HPDE6-E6E7 (cell line): ENCODE measurements at regions not wholly inside any gene's neighbourhood (a gene's known extent, or its start where the extent isn't known, plus 50 kb on each side); places are given as distances from the start of the nearest gene placed in this dataset.
"Not testable (repeated sequence)": the region's sequence is repeated elsewhere in the genome, so short reads cannot be mapped to it uniquely, and the experiment has no call there.

Source experiments
- DNase-seq: peaks from one replicate; pipeline ENCODE4 v3.0.0; 2011; ENCODE audit warnings: missing footprints; ENCODE audit errors: extremely low spot score

DNA sequence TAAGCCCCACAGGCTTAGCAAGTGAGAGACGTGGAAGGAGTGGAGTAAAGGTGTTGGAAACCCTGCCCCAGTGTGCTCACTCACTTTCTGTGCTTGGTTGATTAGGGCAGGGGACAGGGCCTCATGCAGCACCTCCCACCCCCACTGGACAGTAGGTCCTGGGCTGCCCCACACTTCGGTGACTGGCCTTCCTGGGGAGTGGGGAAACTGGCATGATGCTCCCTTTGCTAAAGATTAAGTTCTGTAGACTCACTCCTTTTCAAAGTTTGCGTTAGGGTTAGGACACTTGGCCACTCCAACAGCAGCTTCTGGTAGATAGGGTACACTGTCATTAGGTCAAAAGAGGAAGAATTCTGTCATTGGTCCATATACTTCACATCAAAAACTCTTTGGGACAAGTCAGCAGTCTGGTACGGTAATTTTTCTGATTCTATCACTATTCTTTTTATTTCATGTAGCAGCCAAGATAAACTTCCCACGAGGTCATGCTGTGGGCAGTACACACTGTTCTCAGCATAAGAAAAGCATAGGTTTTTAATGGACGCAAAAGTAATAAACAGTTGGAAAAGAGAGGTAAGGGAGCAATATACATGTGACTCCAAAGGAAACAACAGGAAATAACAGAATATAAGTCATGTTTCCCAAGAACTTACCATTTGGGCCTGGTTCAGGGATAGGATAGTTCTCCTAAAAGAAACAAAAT, 106.6 kb upstream of the TERB2 start:
- not testable (repeated sequence) for DNase-seq

DNA sequence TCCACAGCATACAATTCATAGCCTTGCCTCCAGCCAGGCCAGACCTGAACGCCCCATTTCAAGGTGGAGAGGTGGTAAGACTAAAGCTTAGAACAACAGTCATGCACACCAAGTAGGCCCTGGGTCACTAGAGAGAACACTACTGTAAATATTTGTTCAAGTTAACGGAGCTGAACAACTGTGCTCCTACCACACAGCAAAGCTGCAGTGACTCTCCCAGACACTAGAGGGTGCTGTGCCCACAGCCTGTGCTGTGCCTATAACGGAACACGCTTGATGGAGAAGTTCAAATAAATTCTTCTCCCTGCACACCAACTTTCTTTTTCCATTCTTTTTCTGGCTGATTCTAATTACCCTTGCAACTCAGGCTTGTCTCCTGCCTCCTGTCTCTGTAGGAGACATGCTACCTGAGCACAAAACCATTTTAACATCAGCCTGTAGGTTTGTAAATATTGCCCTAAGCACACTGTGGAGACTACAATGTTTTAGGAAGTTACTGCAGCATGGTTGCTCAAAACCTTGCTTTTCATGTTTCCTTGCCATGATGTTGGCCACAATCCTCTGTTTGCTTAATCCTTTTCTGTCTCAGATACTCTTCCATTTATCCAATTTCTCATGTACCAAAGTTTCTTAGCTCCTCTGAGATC, 103.1 kb upstream of the TERB2 start:
- not testable (repeated sequence) for DNase-seq

DNA sequence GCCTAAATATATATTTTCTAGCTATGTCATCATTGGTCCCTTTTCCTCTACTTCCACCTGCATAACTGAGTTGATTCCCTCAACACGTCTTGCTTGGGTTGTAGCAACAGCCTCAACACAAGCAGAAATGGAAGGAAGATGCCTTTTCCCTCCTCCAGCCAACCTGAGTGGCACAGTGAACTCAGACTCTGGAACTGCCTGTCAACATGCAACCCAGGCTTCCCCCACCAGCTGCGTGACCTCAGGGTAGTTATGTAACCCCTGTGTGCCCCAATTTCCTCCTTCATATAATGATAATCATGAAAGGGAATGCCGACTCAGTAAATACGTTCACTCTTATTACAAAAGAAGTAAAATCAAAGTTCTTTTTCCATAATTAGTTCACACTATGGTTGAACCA, 101.8 kb upstream of the TERB2 start:
- not testable (repeated sequence) for DNase-seq

DNA sequence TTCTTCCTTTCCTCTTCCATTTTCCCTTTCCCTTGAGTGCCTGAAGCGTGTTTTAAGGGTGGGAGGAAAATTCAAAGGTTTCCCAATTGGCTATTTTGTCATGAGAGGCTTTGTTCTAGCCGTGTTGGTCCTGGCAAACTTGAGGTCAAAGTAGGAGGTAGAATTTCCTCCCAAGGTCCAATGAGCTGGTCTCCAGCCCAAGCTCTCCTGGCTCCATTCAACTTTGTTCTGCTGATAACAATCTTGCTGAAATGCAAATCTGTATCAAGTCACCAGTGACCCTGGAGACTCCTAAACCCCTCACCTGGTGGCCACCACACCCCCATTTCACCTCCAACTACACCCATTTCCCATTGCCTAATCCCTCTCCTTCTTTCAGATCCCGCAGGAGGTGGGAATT, 100.2 kb upstream of the TERB2 start:
- not testable (repeated sequence) for DNase-seq

DNA sequence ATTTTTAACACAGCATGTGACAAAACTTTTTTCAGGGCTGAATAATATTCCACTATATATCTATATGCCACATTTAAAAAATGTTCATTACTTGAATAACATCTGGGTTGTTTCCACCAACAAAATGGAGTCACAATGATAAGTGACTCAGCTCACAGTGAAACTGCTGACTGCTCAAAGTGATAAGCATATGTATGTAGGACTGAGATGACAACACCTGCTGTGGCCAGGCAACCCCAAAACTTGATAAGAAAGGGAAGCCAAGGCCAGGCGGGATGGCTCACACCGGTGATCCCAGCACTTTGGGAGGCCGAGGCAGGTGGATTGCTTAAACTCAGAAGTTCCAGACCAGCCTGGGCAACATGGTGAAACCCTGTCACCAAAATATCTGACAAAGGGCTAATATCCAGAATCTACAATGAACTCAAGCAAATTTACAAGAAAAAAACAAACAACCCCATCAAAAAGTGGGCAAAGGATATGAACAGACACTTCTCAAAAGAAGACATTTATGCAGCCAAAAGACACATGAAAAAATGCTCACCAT, 99.2 kb upstream of the TERB2 start:
- DNase-seq, result not testable (repeated sequence)

DNA sequence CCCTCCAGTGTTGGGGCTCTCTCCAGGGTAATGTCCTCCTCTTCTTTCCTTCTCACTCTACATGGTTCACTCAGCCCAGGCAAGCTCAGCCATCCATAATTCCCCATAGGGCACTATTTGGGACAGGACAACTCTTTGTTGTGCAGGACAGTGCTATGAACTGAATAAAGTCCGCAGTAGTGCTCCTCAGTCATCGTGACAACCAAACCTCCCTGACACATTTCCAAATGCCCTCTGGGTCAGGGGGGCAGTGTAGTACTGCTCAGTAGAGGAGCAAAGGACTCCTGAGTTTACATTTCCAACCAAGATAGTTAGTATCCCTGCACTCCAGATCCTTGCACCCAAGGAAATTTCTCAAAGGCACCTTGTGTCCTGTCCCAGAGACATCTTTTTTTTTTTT, 97.4 kb upstream of the TERB2 start:
- DNase-seq, result not testable (repeated sequence)

DNA sequence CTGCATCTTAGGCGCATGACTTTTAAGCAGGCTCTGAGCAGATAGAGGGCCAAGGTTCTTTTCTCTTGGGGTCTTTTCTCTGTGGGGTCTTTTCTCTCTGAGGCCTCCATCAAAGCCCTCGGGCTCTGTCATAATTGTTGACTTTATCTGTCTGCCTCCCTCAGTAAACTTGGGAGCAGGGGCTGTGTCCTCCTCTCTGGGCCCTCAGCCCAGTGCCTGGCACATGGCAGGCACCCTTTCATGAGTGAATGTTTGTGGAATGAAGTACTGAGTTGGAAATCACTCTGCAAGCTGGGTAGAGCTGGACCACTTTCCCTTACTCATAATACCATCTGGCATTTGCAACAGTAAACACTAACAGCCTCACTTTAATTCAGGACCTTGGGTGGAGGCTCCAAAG, 96.3 kb upstream of the TERB2 start:
- DNase-seq, result not testable (repeated sequence)

DNA sequence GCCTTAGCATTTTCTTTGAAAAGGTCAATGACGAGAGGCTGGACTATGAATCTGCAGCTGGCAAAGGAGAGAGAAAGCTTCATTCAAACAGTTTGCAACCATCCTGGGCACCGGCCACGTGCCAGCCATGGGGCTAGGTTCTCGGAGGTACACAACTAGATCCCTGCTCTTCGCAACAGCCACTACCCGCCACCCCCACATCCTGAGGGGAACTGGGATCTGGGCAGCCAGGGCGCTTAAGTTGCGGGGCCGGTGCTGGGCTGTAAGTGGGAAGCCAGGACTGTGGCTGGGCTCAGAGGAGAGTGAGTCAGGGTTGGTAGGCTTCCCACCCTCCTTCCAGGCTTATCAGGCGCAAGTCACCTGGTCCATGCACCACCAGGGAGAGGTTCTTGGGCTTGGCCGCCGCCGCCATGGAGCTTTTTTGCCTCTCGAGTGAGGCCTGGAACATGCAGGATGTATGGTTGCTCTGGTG, 95.0 kb upstream of the TERB2 start:
- no peak for DNase-seq

DNA sequence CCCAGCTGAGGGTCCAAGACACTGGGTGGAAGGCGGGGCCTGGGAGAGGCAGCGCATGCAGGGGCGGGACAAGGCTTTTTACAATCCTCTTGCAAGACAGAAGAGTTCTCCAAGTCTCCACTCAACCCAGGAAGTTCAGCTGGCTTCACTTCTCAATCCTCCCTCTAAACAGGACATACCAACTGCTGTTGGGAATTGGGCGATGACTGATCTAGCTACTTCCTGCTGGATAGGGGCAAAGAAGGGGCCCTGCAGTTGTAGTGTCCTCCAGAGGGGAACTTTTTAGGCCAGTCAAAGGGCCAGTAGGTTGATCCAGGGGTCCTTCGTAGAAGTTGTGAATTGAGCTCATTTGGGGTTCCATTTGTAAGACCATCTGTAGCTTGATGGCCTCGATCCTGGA, 94.6 kb upstream of the TERB2 start:
- DNase-seq, result no peak

DNA sequence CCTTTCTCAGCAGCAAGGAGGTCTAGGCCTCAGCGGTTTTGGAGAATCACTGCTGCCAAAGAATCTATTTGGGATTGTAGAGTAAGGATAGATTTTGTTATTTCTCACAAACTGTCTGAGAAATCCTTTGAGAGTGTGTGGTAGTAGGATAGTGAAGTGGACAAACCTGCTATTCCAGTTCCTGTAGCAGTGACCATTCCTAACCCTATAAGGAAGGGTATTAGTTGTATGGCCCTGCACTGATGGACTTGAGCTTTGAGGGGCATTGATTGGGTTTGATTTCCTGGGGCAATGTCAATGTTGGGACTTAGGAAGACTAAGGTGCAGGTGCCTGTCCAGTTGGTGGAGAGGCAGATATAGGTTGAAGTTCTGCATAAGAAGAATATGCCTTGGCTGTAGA, 93.6 kb upstream of the TERB2 start:
- DNase-seq, result not testable (repeated sequence)

DNA sequence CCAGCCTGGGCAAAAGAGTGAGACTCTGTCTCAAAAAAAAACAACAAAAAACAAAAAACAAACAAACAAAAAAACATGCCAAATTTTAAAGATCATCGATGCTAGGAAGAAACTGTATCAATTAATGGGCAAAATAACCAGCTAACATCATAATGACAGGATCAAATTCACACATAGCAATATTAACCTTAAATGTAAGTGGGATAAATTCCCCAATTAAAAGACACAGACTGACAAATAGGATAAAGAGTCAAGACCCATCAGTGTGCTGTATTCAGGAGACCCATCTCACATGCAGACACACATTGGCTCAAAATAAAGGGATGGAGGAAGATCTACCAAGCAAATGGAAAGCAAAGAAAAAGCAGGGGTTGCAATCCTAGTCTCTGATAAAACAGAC, 88.4 kb upstream of the TERB2 start:
- DNase-seq, result not testable (repeated sequence)

DNA sequence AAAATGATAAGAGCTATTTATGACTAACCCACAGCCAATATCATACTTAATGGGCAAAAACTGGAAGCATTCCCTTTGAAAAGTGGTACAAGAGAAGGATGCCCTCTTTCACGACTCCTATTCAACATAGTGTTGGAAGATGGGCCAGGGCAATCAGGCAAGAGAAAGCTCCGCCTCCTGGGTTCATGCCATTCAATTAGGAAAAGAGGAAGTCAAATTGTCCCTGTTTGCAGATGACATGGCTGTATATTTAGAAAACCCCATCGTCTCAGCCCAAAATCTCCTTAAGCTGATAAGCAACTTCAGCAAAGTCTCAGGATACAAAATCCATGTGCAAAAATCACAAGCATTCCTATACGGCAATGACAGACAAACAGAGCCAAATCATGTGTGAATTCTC, 86.4 kb upstream of the TERB2 start:
- DNase-seq, result not testable (repeated sequence)

DNA sequence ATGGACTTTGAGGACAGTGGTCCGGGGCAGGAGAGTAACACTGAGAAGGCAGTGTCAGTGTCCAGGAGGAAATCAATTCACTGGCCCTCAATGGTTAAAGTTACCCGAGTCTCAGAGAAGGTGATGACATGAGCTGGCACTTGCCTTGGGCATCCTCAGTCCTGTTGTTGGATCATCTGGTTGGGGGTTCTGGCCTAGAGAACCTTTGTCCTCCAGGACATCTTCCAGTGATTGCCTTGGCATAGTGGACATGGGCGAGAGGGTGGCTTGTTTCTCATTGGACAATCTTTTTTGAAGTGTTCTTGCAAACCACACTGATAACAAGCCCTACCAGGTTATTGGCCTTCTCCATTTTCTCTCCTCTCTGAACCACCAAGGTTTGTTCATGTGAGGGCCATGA, 83.4 kb upstream of the TERB2 start:
- DNase-seq, result no peak

DNA sequence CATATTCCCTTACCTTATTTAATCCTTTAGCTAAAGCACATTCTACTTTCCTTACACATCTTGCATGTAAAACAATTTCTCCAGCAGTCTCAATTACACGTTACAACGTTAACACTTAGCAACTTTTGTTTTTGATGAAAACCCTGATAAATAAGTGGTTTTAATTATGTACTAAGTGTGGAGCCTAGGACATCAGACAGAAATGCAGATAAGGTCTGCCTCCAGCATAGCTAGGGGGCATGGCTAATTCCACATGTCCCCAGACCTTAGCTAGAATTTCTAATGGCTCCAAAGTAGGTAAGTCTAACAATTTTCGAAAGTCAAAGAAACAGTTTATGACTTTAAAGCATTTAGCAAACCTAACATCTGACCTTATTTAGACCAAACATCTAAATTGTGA, 77.4 kb upstream of the TERB2 start:
- no peak for DNase-seq

DNA sequence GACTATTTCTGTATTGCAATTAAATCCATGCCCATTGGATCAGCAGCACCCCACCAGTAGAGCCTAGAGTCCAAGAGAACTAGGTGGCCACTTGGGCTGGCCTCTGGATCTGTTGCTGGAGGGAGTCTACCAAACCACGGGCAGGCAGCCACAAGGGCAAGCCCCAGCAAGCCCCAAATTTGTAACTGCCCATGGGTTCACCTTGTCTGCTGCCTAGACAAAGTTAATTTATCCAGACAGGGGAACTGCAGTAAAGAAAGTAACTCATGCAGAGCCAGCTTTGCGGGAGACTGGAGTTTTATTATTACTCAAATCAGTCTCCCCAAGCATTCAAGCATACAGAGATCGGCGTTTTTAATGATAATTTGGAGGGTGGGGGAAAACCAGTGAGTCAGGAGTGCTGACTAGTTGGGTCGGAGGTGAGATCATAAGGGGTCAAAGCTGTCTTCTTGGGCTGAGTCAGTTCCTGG, 74.0 kb upstream of the TERB2 start:
- DNase-seq, result peak; percentile 13

DNA sequence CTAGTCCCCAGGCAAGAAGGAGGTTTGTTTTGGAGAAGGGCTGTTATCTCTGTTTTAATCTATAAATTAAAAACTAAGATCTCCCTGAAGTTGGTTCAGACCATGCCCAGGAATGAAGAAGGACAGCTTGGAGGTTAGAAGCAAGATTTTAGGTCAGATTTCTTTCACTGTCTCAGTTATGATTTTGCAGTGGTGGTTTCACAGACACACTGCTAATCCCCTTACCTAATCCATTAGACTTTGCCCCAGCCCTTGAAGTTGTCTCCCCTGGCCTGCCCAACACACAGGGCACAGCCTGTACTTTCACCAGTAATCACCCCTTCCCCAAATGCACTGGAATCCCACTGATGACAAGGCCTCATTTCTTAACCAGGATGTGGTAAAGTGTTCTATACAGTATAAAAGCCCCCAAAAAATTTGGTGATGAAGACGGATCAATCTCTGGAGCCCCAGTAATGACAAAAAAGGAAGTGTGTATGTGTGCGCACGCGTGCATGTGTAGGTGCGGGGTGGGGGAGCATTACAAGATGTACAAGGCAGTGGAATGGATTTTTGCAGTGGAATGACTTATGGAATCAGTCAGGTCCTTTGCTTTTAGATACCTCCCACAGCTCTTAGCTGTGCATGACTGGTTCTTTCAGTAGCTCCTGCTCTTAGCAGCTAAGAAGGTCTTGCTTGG, 73.1 kb upstream of the TERB2 start:
- DNase-seq, result no peak

DNA sequence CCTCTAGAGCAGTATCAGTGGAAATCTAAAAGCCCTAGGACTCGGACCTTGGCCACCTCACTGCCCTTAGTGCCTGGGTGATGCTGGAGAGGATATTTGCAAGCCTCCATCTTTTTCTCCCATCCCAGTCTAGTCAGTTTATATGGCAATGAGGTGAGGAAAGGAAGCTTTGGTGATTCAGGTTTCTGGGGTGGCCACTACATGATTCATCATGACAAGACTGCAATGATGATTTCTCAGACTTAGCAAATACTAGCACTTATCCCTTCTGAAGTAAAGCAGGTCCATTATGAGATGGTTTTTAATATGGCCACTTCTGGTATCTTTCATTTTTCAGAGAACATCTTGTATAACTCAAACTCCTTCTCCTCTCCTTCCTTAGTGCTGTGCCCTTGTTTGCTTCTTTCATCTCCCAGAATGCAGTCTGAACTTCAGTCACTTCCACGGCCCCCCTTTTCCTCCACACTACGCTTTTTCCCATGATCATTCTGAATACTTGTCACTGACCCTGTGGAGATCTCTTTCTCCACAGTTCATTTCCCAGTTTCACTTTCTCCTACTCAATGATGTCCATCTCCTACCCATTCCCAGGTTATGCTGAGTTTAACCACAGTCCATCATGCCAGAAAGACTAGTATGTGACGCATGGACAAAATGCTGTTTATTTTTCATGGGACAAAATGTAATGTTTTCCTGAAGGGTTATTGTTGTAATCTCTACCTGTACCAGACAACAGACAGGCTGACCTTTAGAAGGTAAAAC, 57.4 kb upstream of the TERB2 start:
- not testable (repeated sequence) for DNase-seq

DNA sequence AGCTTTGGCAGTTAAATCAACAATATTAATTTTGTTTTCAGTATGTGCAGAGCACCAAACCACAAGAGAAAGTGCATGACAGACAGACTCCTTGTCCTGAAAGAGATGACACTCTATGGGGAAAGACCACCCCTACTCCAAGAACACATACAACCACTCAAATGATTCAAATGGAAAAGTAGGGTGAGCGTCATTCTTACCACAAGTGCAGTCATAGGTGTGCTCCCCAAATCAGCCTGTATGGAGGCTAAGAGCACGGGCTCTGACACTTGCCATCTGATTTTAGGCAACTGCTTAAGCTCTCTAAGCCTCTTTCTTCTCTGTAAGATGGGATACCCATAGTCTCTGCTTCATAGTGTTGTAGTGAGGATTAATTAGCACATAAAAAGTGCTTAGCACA, 56.7 kb upstream of the TERB2 start:
- DNase-seq, result not testable (repeated sequence)

DNA sequence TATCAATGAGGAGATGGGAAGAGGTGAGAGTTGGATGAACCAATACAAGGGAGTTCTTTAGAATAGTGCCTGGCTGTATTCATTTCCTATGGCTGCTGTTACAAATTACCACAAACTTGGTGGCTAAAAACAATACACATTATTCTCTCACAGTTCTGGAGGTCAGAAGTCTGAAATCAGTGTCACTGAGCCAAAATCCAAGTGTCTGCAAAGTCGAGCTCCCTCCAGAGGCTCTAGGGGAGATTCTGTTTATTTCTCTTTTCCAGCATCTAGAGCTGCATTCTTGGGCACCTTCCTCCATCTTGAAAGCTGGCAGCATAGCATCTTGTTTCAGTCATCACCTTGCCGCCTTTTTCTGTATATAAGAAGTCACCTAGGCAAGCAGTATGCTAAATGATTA, 55.7 kb upstream of the TERB2 start:
- not testable (repeated sequence) for DNase-seq

DNA sequence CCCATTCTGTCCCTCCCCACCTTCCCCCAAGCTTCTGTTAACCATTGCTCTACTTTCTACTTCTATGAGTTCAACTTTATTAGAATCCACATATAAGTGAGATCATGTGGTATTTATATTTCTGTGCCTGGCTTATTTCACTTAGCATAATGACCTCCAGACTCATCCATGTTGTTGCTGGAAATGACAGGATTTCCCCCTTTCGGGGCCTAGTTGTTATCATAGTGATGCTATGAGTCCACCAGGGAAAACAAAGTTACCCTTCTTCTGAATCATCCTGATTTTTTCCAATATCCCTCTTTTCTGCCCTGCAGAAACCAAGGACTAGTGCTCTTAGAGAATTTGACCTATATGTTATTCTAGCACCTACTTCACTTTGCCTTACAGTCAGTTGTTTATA, 53.2 kb upstream of the TERB2 start:
- DNase-seq, result not testable (repeated sequence)

DNA sequence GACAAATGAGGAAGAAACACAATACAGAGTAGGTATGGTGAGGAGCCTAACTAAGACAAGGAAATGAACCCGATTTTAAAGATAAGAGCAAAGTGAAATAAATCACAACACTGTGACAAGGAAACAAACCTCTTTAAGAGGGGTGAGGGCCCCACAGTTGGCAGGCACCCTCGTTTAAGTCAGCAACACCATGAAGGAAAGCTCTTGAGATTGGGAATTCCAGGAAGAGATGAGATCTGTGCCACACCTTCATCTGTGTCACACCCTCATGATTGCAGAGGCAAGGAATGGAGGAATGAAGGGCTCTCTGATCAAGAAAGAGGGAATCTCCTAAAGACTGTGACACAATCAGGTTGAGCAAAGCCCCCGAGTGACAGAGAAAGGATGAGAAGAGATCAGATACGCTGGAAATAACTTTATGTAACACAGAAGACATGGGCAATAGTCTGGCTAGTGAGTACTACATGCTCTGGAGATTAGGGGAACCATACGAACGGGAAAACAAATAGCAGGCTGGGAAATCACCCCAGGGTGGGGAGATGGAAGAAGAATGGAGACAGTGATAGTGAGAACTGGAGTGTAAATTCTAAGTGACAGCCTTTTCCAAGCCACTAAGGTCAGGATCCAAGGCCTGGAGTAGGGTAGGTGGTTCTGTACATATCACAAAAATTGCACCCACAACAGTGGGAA, 51.7 kb upstream of the TERB2 start:
- DNase-seq, result not testable (repeated sequence)
